Ovary (tissue), 7 donors: ENCODE measurements at regions not wholly inside any gene's neighbourhood (a gene's known extent, or its start where the extent isn't known, plus 50 kb on each side); places are given as distances from the start of the nearest gene placed in this dataset.

Experiments
- DNase-seq, 5 donors: peaks; one replicate each; pipeline ENCODE4 v3.0.0-alpha.2; 2019 to 2020
- H3K27ac ChIP-seq, 2 donors: fragments of 200-600 bp; one replicate each; pipeline versions ENCODE4 v1.5.1 to v1.8.0; 2019 to 2022
- H3K27me3 ChIP-seq: fragments of 200-600 bp; one replicate; pipeline ENCODE4 v1.8.0; 2022
- H3K36me3 ChIP-seq: fragments of 200-600 bp; sonication (generic); one replicate; pipeline ENCODE4 v1.5.1; 2019
- H3K4me1 ChIP-seq: one replicate; pipeline ENCODE4 v1.8.1; 2013; ENCODE audit warnings: mild to moderate bottlenecking, moderate library complexity; ENCODE audit not compliant: insufficient read depth
- H3K4me3 ChIP-seq: fragments of 200-600 bp; sonication (generic); one replicate; pipeline ENCODE4 v1.5.1; 2017
- H3K9me3 ChIP-seq, 2 donors: fragments of 200-600 bp in 1 of 2; sonication (generic) in 1 of 2; one replicate each; pipeline versions ENCODE4 v1.5.1 to v1.8.1; 2013 to 2019; ENCODE audit warnings: mild to moderate bottlenecking in 1 of 2, moderate library complexity in 1 of 2
- CTCF ChIP-seq, 3 donors: fragments of 450-650 bp in 2 of 3; fragments of 200-600 bp in 1 of 3; IDR thresholded peaks; one replicate each; pipeline versions ENCODE4 v1.5.1 to v1.8.0; 2016 to 2022; ENCODE audit warnings: antibody characterized with exemption in 3 of 3, mild to moderate bottlenecking in 1 of 3
- EP300 ChIP-seq: sonication (generic); formaldehyde crosslinking; IDR thresholded peaks from one replicate; pipeline ENCODE4 v1.6.1; 2017; ENCODE audit warnings: antibody characterized with exemption
- POLR2A ChIP-seq: fragments of 450-650 bp; IDR thresholded peaks from one replicate; pipeline ENCODE4 v1.6.1; 2017; ENCODE audit warnings: antibody characterized with exemption, mild to moderate bottlenecking, moderate library complexity
- WGBS, 3 donors: extraction: QIAGEN DNeasy Blood & Tissue Kit in 1 of 3; methylation state at CpG; one replicate each; pipeline versions ENCODE4 v1.1.5 to v1.1.7; 2013 to 2017; 5-methylcytosine and 5-hydroxymethylcytosine counted together
- intact Hi-C, 4 donors: fragments of 100-400 bp; cut with DNase I; formaldehyde crosslinking; loops; one replicate each; pipeline versions ENCODE4 v1.11.0 to v1.15.1; 2022 to 2023
- donor health status: DM: no; HTN: no; CAD: no; lungs with moderate emphysema.
- donor health status: DM: no; HTN: no; CAD: no.
- donor health status: Bipolar disorder and iron deficiency.
- donor health status: DM: no; HTN: no; CAD: no.
- donor health status: DM: yes; HTN: yes; CAD: no.

DNA sequence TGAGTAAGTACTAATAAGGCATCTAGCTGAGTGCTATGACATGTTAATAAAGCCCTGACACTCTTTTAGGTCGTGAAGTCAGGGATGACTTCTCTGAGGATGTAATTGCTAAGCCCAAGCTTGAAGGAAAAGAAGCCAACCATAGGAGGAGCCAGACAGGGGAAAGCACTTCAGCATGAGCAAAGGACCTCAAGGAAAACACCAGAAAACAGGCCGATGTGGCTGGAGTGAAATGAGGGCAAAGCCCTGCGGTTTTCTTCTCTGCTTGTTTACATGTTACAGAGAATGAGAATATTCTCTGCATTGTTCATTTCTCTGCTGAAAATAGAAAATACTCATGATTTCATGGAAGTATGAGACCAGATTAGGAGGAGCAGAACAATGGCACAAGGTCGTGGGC lies 112.5 kb upstream of the ARHGAP28 start:
- H3K4me3 ChIP-seq = no peak overlapping the region
- peak overlapping the region in 1 of 2 donors; percentile 20 for H3K27ac ChIP-seq
- TF ChIP-seq CTCF (IDR thresholded peaks at IDR 0.05) (no peak), POLR2A (no peak), EP300 (no peak)
- peaks cover 7% of the 10 kb centered on the region for H3K4me1 ChIP-seq
- no peaks in the 10 kb centered on the region for H3K27me3 ChIP-seq
- 28 to 42% (median 32%) methylated on average over 4 of the region's 4 CpGs for WGBS, 3 donors
- H3K9me3 ChIP-seq = no peaks in the 10 kb centered on the region
- DNase-seq = no peak
- intact Hi-C loops = no loop called here
- no peaks in the 10 kb centered on the region for H3K36me3 ChIP-seq

DNA sequence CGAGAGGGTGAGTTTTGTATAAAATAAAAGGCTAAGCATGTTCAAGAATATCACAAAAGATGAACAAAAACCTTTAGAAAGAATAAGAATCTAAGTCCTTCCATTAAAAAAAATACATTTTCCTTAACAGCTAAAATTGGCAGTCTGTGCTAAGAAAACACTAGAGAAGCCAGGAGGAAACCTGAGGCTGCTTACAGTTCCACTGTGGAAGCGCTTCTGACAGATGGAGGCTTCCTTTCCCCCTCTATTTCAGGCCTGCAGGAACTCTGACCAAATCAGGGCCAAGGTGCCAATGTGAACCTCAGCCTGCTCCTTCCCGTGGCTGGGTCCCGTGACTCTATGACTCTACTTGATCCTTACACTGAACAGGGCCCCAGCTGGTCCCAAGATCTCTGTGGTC lies 108.1 kb upstream of the ARHGAP28 start:
- intact Hi-C loops = loop anchor here in 2 of 4 donors (10.0 kb wide), 2 partner anchors 103 to 113 kb away; partner anchors contain the start of gene ARHGAP28 (in 1 of the 2)
- no peak for TF ChIP-seq POLR2A
- no peak for TF ChIP-seq EP300
- no peak for TF ChIP-seq CTCF (IDR thresholded peaks at IDR 0.05)

GRCh38 chr18:6623278-6623677 lies 106.2 kb upstream of the ARHGAP28 start:
- no peak for DNase-seq
- H3K9me3 ChIP-seq = no peaks in the 10 kb centered on the region
- intact Hi-C loops = loop anchor here in 2 of 4 donors (10.0 kb wide), 2 partner anchors 102 to 112 kb away; partner anchors contain the start of gene ARHGAP28 (in 1 of the 2)
- peak overlapping the region in 1 of 2 donors; percentile 77 for H3K27ac ChIP-seq
- H3K4me1 ChIP-seq = peaks cover 20% of the 10 kb centered on the region
- no peaks in the 10 kb centered on the region for H3K27me3 ChIP-seq
- H3K36me3 ChIP-seq = no peaks in the 10 kb centered on the region
- no peak overlapping the region for H3K4me3 ChIP-seq
- 25 to 26% (median 26%) methylated on average over 2 of the region's 2 CpGs for WGBS, 3 donors
- TF ChIP-seq CTCF (IDR thresholded peaks at IDR 0.05) (no peak), EP300 (no peak)

More for the DNA sequence above, 108.1 kb upstream of the ARHGAP28 start:
- no peak overlapping the region for H3K4me3 ChIP-seq
- H3K27me3 ChIP-seq = no peaks in the 10 kb centered on the region
- no peaks in the 10 kb centered on the region for H3K36me3 ChIP-seq
- no peak overlapping the region for H3K27ac ChIP-seq
- 80 to 90% (median 89%) methylated on average over 4 of the region's 4 CpGs for WGBS, 3 donors
- peaks cover 21% of the 10 kb centered on the region for H3K4me1 ChIP-seq
- H3K9me3 ChIP-seq = no peaks in the 10 kb centered on the region
- DNase-seq = no peak

DNA sequence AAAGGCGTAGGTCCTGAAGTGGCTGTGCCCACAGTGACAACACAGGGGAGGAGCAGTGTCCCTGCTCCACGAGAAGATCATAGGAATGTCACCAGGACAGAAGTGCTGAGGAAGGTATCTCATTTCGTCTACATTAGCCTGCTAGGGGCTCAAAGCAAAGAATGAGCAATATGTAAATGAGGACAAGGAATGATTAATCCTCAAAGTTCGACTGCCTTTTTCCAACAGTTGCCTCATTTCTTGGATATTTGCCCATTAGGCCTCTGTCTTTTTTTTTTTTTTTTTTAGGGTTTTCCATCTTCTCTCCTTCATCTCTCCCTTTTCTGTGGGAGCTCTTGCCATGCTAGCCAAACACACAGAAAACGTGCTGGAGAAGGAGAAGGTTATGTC lies 105.2 kb upstream of the ARHGAP28 start:
- Histone ChIP-seq H3K27me3 (no peaks in the 10 kb centered on the region), H3K36me3 (no peaks in the 10 kb centered on the region), H3K9me3 (no peaks in the 10 kb centered on the region), H3K27ac (peak overlapping the region in 1 of 2 donors; percentile 77), H3K4me3 (no peak overlapping the region), H3K4me1 (peaks cover 20% of the 10 kb centered on the region)
- intact Hi-C loops = loop anchor here in 2 of 4 donors (10.0 kb wide), 2 partner anchors 101 to 111 kb away; partner anchors contain the start of gene ARHGAP28 (in 1 of the 2)
- WGBS, 3 donors = 25 to 28% (median 27%) methylated on average over 5 of the region's 5 CpGs
- DNase-seq = no peak
- TF ChIP-seq EP300 (no peak), POLR2A (no peak), CTCF (IDR thresholded peaks at IDR 0.05) (no peak)
